HG02885 (cell line): ENCODE measurements at regions not wholly inside any gene's neighbourhood (a gene's known extent, or its start where the extent isn't known, plus 50 kb on each side); places are given as distances from the start of the nearest gene placed in this dataset.
"Not testable (repeated sequence)": the region's sequence is repeated elsewhere in the genome, so short reads cannot be mapped to it uniquely, and the experiment has no call there.

Experiments used
- ATAC-seq: cut with Tn5 transposase; IDR thresholded peaks from one replicate; pipeline ENCODE4 v1.9.1; 2021; ENCODE audit warnings: mild to moderate bottlenecking; ENCODE audit not compliant: unreplicated experiment, poor library complexity

DNA sequence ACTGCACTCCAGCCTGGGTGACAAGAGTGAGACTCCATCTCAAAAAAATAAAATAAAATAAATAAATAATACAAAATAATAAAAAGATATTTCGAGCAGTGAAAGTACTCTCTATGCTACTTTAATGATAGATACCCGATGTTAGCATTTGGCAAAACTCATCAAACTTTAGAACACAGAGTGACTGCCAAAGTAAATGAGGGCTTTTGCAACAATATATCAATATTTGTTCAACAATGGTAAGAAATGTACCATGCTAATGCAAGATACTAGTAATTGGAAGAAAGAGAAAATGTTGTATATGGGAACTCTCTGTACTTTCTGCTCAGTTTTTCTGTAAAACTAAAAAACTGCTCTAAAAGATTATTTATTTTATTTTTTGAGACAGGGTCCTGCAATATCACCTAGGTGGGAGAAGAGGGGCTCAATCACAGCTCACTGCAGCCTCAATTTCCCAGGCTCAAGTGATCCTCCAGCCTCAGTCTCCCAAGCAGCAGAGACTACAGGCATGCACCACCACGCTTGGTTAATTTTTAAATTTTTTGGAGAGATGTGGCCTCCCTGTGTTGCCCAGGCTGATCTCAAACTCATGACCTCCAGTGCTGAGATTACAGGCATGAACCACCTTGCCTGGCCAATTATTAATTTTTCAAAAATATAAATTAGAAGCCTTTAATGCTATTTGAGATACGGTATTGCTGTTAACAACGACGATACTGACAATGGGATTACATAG, 650.5 kb upstream of the NR2F2 start:
- no peak for ATAC-seq

DNA sequence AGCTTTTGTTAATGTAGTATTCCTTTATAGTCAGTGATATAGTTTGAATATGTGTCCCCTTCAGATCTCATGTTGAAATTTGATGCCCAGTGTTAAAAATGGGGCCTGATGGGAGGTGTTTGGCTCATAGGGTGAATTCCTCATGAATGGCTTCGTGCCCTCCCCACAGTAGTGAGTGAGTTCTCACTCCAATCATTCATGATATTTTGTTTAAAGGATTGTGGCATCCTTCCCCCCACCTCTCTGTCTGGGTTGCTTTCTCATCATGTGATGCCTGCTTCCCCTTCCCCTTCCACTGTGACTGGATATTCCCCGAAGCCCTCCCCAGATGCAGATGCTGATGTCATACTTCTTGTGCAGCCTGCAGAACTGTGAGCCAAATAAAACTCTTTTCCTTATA, 649.8 kb upstream of the NR2F2 start:
- ATAC-seq, result no peak

DNA sequence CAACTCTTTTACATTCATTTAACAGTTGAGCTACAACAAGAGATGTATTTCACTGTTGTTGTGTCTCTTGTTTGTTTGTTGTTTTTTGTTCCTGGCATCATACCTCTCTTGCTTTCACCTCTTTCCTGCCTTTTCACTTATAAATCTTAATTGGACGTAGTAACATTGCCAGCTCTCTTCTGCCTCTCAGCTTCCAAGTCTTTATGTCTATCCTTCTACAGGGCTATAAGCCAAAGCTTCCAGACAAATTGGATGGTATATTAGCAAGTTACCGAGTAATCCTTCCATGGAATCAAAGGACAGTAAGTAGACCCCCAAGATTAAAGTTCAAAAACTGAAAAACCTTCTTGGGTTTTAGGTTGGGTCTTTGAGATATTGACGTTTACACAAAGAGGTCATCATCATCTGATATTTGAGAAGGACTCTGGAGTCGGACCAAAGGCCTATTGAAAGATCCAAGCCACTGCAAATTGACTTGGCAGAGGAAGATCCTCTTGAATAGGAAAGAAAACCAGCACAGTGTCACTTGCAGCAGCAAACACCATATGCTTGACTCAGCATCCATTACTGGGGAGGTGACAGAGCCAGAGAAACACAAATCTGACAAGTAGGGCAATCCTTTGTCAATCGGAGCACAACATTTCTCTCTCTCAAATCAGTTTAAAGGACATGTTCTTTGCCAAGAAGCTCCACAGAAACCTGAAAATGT, 648.5 kb upstream of the NR2F2 start:
- ATAC-seq, result no peak

DNA sequence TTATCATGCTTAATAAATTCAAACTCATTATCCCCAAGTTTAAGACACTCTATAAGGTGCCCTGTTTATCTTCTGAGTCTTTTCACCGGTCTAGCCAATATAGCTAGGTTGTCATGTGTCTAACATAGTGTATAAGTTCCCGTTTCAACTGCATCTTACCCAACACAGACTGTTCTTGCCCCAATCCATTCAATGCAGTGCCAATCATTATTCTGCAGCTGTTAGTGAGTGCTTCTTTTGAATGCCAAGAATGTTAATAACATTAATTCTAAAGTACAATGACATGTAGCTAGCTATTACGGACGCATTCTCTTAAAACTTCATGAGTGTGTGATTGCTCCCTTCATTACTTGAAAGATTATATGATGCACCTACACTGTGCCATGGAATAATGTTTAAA, 646.4 kb upstream of the NR2F2 start:
- no peak for ATAC-seq

DNA sequence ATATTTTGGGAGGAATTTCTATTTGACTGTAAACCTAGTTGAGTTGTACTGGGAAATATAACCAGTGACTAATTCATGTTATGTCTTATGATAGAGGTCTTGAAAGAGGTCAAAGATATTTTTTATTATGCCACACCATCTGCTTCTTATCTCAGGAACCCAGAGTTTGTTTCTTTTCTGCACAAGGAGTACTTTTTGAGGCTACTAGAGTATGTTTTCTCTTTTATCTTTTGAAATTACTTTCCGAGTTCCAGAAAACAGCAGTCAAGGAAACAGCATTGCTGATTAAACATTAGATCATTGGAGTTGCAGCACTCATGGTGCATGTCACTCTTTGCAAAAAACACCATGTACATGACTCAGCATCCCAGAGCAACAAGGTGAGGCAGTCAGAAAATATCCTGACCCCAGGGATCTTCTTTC, 645.8 kb upstream of the NR2F2 start:
- ATAC-seq, result no peak

DNA sequence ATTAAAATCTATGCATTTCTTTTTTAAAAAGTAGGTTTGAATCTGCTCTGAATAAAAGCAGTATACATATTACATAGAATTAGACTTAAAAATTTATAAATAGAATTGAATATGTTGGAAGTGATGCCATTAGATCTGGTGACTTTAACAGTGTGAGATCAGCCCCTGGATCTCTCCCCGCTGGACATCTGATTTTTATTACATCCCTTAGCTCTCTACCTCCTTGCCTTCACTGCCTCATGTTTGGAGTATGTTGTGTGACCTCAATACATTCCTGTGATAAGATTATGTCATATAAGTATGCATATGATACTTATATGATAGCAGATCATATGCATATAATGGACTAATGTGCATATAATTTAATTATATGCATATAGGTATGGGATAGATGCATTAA, 643.4 kb upstream of the NR2F2 start:
- ATAC-seq, result no peak

DNA sequence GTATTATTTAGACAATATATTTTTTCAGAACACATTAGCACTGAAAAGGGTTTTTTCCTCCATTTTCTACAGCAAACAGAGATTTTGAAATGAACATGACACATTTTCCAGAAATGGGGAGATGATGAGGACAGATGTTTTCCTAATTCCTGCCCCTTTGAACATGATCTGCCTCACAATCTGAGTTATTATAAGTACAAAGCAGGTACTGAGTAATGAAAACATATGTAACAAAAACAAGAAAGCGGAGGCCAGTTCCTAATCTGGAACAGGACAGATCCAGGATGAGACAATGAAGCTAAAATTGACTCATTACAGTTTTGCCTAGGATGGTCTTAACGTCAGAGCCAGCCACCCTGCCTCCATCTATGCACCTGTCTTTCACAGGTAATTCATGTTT, 642.8 kb upstream of the NR2F2 start:
- ATAC-seq, result no peak

DNA sequence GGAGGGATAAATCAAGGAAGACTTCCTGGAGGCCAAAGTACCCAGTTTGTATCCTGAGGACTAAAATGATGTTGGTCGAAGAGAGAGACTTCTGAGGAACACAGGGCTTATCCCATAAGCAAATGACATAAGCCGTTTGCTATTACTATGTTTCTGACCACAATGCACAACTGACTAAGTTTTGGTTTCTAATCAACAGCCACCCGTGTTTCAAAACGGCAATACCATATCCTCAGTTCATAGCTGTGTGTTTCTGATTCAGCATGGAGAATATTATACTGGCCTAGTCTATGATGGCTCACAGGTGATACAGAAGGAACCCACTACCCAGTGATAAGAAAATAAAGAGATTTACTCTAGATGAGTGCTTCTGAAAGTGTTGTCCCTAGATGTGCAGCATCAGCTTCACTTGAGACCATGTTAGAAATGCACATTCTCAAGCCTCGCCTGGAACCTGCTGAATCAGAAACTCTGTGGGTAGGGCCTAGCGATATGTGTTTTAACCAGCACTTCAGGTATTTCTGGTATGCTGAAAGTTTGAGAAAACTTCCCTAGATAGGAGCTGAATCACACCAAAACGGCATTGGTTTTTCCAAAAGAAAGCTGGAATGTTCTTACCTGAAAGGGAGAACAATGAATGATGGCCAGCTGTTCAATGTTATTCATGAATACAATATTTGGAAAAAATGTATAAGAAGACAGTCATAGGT, 639.7 kb upstream of the NR2F2 start:
- no peak for ATAC-seq

DNA sequence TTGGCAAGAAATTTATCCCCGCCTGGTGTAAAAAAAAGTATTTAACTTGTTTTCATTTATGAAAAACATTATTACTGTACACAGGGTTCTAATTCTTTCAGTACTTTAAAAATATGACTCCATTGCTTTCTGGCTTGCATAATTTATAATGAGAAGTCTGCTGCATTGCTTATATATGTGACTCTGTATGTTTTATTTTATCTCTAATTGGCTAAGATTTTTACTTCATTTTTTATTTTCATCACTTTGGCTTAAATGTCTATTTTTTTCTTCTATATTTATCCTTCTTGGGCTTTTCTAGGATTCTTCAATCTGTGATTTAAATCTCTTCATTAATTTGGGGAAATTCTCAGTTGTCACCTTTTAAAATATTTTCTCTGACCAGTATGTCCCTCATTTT, 636.6 kb upstream of the NR2F2 start:
- no peak for ATAC-seq

DNA sequence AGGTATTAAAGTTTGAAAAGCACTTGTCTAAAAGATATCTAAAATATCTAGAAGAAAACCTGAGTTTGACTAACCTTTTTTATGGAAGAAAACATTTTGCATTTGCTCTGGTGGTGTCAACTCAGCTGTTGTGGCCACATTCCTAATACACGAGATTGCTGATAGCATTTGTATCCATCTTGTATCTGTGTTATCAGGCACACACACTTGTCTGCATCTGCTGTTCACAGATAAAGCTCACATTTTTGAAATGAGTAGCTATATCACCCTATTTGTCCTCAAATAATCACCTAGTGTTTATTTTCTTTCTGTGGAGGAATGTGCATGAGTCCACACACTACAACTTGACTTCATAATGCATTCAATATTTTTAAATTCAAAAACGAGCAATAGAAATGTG, 632.3 kb upstream of the NR2F2 start:
- ATAC-seq, result no peak

DNA sequence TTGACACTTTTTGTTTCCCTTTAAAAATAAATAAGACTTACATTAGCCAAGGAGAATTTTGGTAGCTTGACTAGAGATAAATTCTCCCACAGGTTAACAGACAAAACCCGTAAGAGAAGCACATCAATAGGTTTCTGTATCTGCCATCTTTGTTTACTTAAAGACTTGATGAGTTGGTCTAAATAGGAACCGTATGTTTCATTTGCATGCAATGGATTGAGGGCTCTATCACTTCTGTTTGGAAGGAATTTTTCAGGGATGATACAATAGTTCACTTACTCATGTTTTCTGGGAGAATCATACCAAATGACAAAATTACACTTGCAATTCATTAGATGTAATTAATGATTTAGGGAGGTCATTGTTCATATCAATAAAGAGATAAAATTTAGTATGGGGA, 631.5 kb upstream of the NR2F2 start:
- ATAC-seq, result no peak

DNA sequence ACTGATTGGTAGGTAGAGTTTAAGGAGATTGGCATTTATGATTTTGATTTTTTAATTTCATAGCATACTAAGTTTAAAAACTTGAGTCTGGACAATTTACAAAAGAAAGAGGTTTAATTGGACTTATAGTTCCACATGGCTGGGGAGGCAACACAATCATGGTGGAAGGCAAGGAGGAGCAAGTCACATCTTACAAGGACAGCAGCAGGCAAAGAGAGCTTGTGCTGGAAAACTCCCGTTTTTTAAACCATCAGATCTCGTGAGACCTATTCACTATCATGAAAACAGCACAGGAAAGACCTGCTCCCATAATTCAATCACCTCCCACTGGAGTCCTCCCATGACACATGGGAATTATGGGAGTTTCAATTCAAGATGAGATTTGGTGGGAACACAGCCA, 630.9 kb upstream of the NR2F2 start:
- no peak for ATAC-seq

DNA sequence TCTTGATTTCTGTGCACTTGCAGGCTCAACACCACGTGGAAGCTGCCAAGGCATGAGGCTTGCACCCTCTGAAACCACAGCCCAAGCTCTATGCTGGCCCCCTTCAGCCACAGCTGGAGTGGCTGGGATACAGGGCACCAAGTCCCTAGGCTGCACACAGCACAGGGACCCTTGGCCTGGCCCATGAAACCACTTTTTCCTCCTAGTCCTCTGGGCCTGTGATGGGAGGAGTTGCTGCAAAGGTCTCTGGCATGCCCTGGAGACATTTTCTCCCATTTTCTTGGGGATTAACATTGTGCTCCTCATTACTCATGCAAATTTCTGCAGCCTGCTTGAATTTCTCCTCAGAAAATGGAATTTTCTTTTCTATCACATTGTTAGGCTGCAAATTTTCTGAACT, 629.8 kb upstream of the NR2F2 start:
- not testable (repeated sequence) for ATAC-seq

DNA sequence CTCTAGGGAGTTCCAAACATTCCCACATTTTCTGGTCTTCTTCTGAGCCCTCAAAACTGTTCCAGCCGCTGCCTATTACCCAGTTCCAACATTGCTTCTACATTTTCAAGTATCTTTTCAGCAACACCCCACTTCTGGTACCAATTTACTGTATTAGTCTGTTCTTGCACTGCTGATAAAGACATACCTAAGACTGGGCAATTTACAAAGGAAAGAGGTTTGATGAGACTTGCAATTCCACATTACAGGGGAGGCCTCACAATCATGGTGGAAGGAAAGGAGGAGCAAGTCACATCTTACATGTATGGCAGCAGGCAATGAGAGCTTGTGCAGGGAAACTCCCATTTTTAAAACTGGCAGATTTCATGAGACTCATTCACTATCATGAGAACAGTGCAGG, 629.1 kb upstream of the NR2F2 start:
- ATAC-seq, result no peak

DNA sequence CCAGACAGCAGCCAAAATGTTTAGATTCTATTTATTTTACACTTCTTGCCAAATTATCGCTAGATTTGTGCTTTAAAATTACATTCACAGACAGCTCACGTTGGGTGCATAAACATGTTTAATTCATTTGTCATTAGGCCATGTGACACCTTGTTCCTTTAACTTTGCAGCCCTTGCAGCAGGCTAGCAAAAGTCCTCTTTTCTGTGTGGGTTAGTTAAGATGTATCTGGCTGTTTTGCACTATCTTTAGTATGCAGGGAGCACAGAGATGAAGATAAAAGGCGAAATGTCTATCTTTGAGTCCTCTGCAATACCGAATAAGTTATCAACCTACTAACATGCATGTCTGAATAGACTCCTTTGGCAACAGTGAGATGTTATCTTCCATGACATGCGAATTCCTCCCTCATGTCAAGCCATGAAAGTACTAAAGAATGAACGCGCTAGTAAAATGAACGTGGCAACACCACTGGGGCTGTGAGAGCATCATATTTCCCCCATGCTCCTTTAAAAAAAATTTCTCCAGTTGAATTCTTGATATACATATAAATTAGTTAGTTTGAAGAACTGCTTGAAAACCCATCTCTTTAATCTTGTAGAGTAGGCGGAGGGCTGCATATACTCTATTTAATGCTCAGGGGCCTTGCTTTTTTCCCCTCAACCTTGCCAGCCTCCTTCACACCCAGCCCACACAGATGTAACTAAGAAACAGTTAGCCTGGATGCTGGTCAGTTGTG, 620.4 kb upstream of the NR2F2 start:
- ATAC-seq, result no peak

DNA sequence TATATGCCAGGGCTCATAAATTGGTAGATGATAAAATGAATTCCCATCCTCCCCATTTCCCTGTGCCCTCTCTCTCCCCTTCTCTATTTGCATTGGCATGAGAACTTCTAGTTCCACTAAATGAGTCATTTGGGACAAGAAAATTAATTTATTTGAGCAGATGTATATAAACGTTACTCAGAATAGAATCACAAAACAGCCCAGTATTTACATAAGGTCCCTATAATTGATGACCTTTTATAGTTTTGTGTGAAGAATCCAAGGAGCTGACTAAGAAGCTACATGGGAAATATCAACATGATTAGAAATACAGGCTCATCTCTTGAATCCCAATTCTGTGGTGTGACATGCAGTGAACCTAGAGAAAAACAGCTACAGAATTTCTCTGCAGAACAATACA, 617.7 kb upstream of the NR2F2 start:
- ATAC-seq, result no peak

DNA sequence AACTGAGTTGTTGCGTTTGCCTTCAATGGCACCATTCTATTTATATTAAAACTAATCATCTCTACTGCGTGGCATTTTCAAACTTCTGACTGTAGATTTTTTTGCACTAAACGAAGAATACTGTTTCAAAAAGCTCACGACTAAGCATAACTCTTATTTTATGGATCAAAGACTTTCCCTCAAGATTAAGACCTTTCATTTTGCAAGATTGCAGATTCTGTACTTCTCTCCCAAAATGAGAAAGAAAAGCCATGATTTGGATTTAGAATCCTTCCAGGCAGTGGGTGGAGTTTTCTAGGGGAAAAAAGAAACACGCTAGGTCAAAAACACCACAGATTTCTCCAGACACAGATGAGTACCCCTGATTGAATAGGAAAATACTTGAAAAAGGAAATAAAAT, 617.2 kb upstream of the NR2F2 start:
- ATAC-seq, result no peak

DNA sequence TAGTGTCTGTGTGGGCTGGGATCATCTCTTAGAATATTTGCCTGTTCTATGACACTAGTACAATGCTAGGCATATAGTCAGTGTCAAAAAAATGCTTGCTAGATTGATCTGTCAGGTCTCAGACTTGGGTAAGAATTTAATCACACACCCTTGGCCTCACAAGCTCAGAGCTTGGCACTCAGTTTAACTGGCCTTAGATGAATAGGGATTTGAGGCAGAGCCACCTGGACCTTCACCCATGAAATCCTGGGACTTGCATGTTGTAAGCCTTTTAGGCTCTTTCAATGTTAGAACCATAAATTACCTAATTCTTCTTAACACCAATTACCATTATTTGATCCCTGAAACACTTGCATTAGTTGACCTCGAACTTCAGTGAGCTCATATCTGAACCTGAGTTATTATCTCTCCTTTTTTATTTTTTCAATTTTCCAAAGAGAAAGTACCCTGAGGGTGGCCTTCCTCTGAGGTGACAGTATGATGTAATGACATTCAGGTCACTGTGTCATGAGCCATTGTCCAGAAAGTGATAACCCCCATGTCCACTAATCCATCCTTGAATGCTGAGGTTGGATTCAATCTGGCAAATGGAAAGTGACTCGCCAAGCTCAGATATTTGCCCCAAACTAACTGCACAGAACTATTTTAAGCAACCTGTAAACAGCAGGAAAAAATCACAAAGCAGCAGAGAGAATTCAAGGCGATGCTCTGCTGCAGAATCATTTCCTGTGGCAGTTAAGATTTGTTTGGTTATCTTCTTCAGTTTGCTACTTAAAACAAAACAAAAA, 615.2 kb upstream of the NR2F2 start:
- no peak for ATAC-seq

DNA sequence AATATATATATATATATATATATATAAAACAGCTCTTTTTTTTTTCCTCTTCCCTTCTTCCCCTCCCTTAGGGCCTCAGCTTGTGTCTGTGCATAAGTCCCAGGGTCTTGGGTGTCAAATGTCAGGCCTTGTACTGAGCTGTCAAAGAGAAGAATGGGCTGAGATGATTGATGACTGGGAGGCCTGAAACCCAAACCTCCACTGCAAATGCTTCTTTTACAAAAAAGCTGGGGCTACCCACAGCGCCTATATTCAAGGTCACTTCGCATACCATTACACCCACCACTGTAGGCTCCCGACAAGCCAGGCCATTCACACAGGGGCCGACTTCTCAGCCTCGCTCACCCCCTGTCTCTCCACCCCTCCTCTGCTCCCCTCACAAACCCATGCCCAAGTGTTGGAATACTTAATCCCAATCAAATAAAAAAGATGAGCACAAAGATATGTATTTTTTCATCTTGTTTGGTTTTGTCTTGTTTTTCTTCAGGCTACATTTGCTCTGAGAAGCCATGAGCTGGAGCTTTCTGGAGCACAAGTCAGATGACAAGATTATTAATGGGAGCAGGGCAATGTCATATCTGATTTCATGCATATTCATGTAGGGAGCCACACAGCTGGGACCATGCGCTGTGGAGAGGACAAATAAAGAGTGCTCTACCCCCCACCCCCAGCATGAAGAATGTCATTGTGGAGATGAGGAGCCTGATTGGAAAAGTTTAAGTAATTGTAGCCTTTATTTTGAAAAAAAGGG, 614.4 kb upstream of the NR2F2 start:
- no peak for ATAC-seq
